K562 (cell line): ENCODE measurements at regions not wholly inside any gene's neighbourhood (a gene's known extent, or its start where the extent isn't known, plus 50 kb on each side); places are given as distances from the start of the nearest gene placed in this dataset.

Experiments
- CHCHD3 ChIP-seq: fragments of 250-450 bp; sonication (Bioruptor Pico); IDR thresholded peaks from 2 replicates; pipeline ENCODE4 v2.1.2; 2022; ENCODE audit warnings: mild to moderate bottlenecking
- CTCF ChIP-seq, 3 experiments: IDR thresholded peaks in 2 of 3; conservative IDR thresholded peaks in 1 of 3; 2 replicates each; pipeline ENCODE4 v1.5.1; 2011 to 2012; ENCODE audit warnings: low read length in 3 of 3, mild to moderate bottlenecking in 3 of 3, control low read depth in 2 of 3, improper control_type of control experiment in 1 of 3, inconsistent platforms in 1 of 3, low read depth in 1 of 3, mixed read lengths in 1 of 3, moderate library complexity in 1 of 3; ENCODE audit not compliant: insufficient read depth in 2 of 3
- CXXC5 ChIP-seq: fragments of 250-450 bp; sonication (Bioruptor Pico); IDR thresholded peaks from 2 replicates; pipeline ENCODE4 v1.8.0; 2022; ENCODE audit warnings: inconsistent platforms, mild to moderate bottlenecking, moderate library complexity
- EZH2 ChIP-seq: IDR thresholded peaks from 2 replicates; pipeline ENCODE4 v1.6.1; 2012; ENCODE audit warnings: low read depth, mild to moderate bottlenecking, inconsistent platforms, low read length, borderline replicate concordance
- HBP1 ChIP-seq: fragments of 450-650 bp; formaldehyde crosslinking; IDR thresholded peaks from 2 replicates; pipeline ENCODE4 v1.4.0; 2022; ENCODE audit warnings: missing genetic modification characterization
- PCBP2 ChIP-seq: fragments of 200-400 bp; formaldehyde crosslinking; IDR thresholded peaks from 2 replicates; pipeline ENCODE4 v1.6.1; 2018; ENCODE audit warnings: low read length, low read depth, mild to moderate bottlenecking, moderate library complexity; ENCODE audit not compliant: poor library complexity, severe bottlenecking
- REST ChIP-seq, 2 experiments: fragments of 450-650 bp; formaldehyde crosslinking in 1 of 2; IDR thresholded peaks; 2 replicates each; pipeline versions ENCODE4 v1.4.0 to v1.6.1; 2014 to 2020; ENCODE audit warnings: mild to moderate bottlenecking in 2 of 2, borderline replicate concordance in 1 of 2, low read depth in 1 of 2
- TAF1 ChIP-seq: IDR thresholded peaks from 2 replicates; pipeline ENCODE4 v1.6.1; 2011; ENCODE audit warnings: mild to moderate bottlenecking, low read length, moderate library complexity; ENCODE audit not compliant: insufficient read depth, control insufficient read depth, severe bottlenecking; ENCODE audit errors: extremely low read depth
- ZBTB1 ChIP-seq: sonication (generic); formaldehyde crosslinking; IDR thresholded peaks from 2 replicates; pipeline ENCODE4 v1.8.1; 2023; ENCODE audit warnings: missing genetic modification reagents, low read depth, mild to moderate bottlenecking, borderline replicate concordance

- TF ChIP-seq TAF1 (no peak), PCBP2 (no peak), CTCF (IDR thresholded peaks at IDR 0.05 in 2 of 3, conservative IDR thresholded peaks at IDR 0.05 in 1 of 3; ENCODE audit: insufficient read depth in 2 of 3, low read depth in 1 of 3, low read length in 3 of 3) (no peak), REST (IDR thresholded peaks at IDR 0.05; ENCODE audit: borderline replicate concordance) (no peak), REST (CRISPR knock-in tag; IDR thresholded peaks at IDR 0.05; ENCODE audit: low read depth) (no peak), CHCHD3 (CRISPR knock-in tag) (no peak), CXXC5 (CRISPR knock-in tag) (no peak), HBP1 (CRISPR knock-in tag) (no peak), EZH2 (no peak), ZBTB1 (no peak)
Observed at GRCh38 chr9:129547063-129547462, 73.8 kb downstream of the C9orf50 start.
